CD4-positive, alpha-beta memory T cell (primary cell): ENCODE measurements at regions not wholly inside any gene's neighbourhood (a gene's known extent, or its start where the extent isn't known, plus 50 kb on each side); places are given as distances from the start of the nearest gene placed in this dataset.

Experiments used
- CTCF ChIA-PET: fragments of 350-600 bp; sonication (Branson Sonifier 250); formaldehyde crosslinking; loops from one replicate; lab custom pipeline; 2021; ENCODE audit warnings: inconsistent platforms; ENCODE audit not compliant: partially characterized antibody; lab: Charles Lee
- POLR2A ChIA-PET: fragments of 350-600 bp; sonication (Branson Sonifier 250); formaldehyde crosslinking; loops from one replicate; lab custom pipeline; 2021; ENCODE audit not compliant: partially characterized antibody; lab: Charles Lee
- DNase-seq, 5 donors: peaks; one replicate each; pipeline versions ENCODE4 v3.0.0 to v3.0.0-alpha.2; 2020 to 2022; ENCODE audit warnings: mixed read lengths in 1 of 5
- H3K27ac ChIP-seq: one replicate; pipeline ENCODE4 v1.7.0; 2013; ENCODE audit warnings: low read depth, low read length
- H3K27me3 ChIP-seq: 2 replicates; pipeline ENCODE4 v1.7.0; 2013; ENCODE audit warnings: mild to moderate bottlenecking, low read length, moderate library complexity; ENCODE audit not compliant: insufficient read depth
- H3K36me3 ChIP-seq: 2 replicates; pipeline ENCODE4 v1.7.0; 2013; ENCODE audit warnings: mild to moderate bottlenecking, low read length, moderate library complexity; ENCODE audit not compliant: insufficient read depth
- H3K4me1 ChIP-seq: 2 replicates; pipeline ENCODE4 v1.7.0; 2013; ENCODE audit warnings: mild to moderate bottlenecking, low read length, moderate library complexity; ENCODE audit not compliant: insufficient read depth
- H3K4me3 ChIP-seq, 2 donors: one replicate each; pipeline ENCODE4 v1.7.0; 2013; ENCODE audit warnings: low read length in 2 of 2, mild to moderate bottlenecking in 1 of 2
- H3K9me3 ChIP-seq, 2 donors: one replicate each; pipeline ENCODE4 v1.7.0; 2013; ENCODE audit warnings: low read length in 2 of 2, control low read depth in 1 of 2; ENCODE audit not compliant: control insufficient read depth in 1 of 2
- H3K27ac Mint-ChIP-seq, 7 donors: one replicate each; pipeline ENCODE4 v1.8.0; 2020 to 2021; ENCODE audit warnings: mixed read lengths in 7 of 7, mild to moderate bottlenecking in 6 of 7, inconsistent platforms in 3 of 7, moderate library complexity in 3 of 7
- H3K27me3 Mint-ChIP-seq, 2 donors: one replicate each; pipeline ENCODE4 v1.8.0; 2020 to 2021; ENCODE audit warnings: mixed read lengths in 2 of 2
- H3K36me3 Mint-ChIP-seq, 2 donors: one replicate each; pipeline ENCODE4 v1.8.0; 2020 to 2021; ENCODE audit warnings: mixed read lengths in 2 of 2, inconsistent platforms in 1 of 2, mild to moderate bottlenecking in 1 of 2
- H3K4me1 Mint-ChIP-seq, 4 donors: one replicate each; pipeline ENCODE4 v1.8.0; 2020 to 2021; ENCODE audit warnings: mixed read lengths in 4 of 4, mild to moderate bottlenecking in 1 of 4
- H3K4me3 Mint-ChIP-seq, 8 donors: one replicate each; pipeline ENCODE4 v1.8.0; 2020 to 2021; ENCODE audit warnings: mixed read lengths in 8 of 8, mild to moderate bottlenecking in 7 of 8, moderate library complexity in 6 of 8, inconsistent platforms in 3 of 8
- H3K9me3 Mint-ChIP-seq, 8 donors: one replicate each; pipeline ENCODE4 v1.8.0; 2020 to 2021; ENCODE audit warnings: mixed read lengths in 8 of 8, mild to moderate bottlenecking in 5 of 8, inconsistent platforms in 3 of 8, moderate library complexity in 1 of 8
- intact Hi-C: fragments of 100-400 bp; cut with micrococcal nuclease; formaldehyde crosslinking; loops from one replicate; pipeline ENCODE4 v1.15.1; 2023

GRCh38 chr10:20959242-20959641 lies 62.1 kb upstream of the NEBL start:
- no peak overlapping the region for H3K27ac ChIP-seq
- no peaks in the 10 kb centered on the region for H3K36me3 ChIP-seq
- H3K27me3 ChIP-seq: no peaks in the 10 kb centered on the region
- H3K4me3 Mint-ChIP-seq: no peak overlapping the region
- no peaks in the 10 kb centered on the region for H3K27me3 Mint-ChIP-seq
- POLR2A ChIA-PET: no interaction called here
- H3K4me3 ChIP-seq: no peak overlapping the region
- H3K9me3 ChIP-seq: no peaks in the 10 kb centered on the region
- no peak for DNase-seq
- no peaks in the 10 kb centered on the region for H3K4me1 ChIP-seq
- intact Hi-C loops: no loop called here
- CTCF ChIA-PET: no interaction called here
- peaks cover 0 to 4% (median 0%) of the 10 kb centered on the region in 8 donors for H3K9me3 Mint-ChIP-seq
- H3K4me1 Mint-ChIP-seq: no peaks in the 10 kb centered on the region
- no peaks in the 10 kb centered on the region for H3K36me3 Mint-ChIP-seq
- no peak overlapping the region for H3K27ac Mint-ChIP-seq

GRCh38 chr10:20958764-20959163 lies 61.7 kb upstream of the NEBL start:
- no peak overlapping the region for H3K27ac ChIP-seq
- Mint-ChIP-seq H3K27ac (no peak overlapping the region), H3K9me3 (no peaks in the 10 kb centered on the region), H3K27me3 (no peaks in the 10 kb centered on the region), H3K4me3 (no peak overlapping the region), H3K4me1 (no peaks in the 10 kb centered on the region), H3K36me3 (no peaks in the 10 kb centered on the region)
- no peak for DNase-seq
- ChIA-PET POLR2A (no interaction called here), CTCF (no interaction called here)
- no peaks in the 10 kb centered on the region for H3K36me3 ChIP-seq
- H3K4me1 ChIP-seq: no peaks in the 10 kb centered on the region
- no peaks in the 10 kb centered on the region for H3K9me3 ChIP-seq
- no peaks in the 10 kb centered on the region for H3K27me3 ChIP-seq
- H3K4me3 ChIP-seq: no peak overlapping the region
- intact Hi-C loops: no loop called here

- Mint-ChIP-seq H3K4me3 (no peak overlapping the region), H3K9me3 (no peaks in the 10 kb centered on the region), H3K4me1 (no peaks in the 10 kb centered on the region), H3K27me3 (no peaks in the 10 kb centered on the region), H3K36me3 (no peaks in the 10 kb centered on the region), H3K27ac (no peak overlapping the region)
- POLR2A ChIA-PET: no interaction called here
- intact Hi-C loops: no loop called here
- Histone ChIP-seq H3K4me3 (no peak overlapping the region), H3K9me3 (no peaks in the 10 kb centered on the region), H3K4me1 (no peaks in the 10 kb centered on the region), H3K27ac (no peak overlapping the region), H3K27me3 (no peaks in the 10 kb centered on the region), H3K36me3 (no peaks in the 10 kb centered on the region)
- CTCF ChIA-PET: no interaction called here
- no peak for DNase-seq
These were observed 61.1 kb upstream of the NEBL start for GRCh38 chr10:20958225-20958624.

GRCh38 chr10:20957744-20958143 lies 60.6 kb upstream of the NEBL start:
- H3K4me1 Mint-ChIP-seq: no peaks in the 10 kb centered on the region
- H3K4me3 Mint-ChIP-seq: no peak overlapping the region
- H3K36me3 Mint-ChIP-seq: no peaks in the 10 kb centered on the region
- no peaks in the 10 kb centered on the region for H3K9me3 ChIP-seq
- H3K27ac ChIP-seq: no peak overlapping the region
- POLR2A ChIA-PET: no interaction called here
- no peak for DNase-seq
- H3K27me3 Mint-ChIP-seq: no peaks in the 10 kb centered on the region
- no peak overlapping the region for H3K4me3 ChIP-seq
- H3K27me3 ChIP-seq: no peaks in the 10 kb centered on the region
- CTCF ChIA-PET: no interaction called here
- intact Hi-C loops: no loop called here
- H3K9me3 Mint-ChIP-seq: no peaks in the 10 kb centered on the region
- H3K27ac Mint-ChIP-seq: no peak overlapping the region
- H3K36me3 ChIP-seq: no peaks in the 10 kb centered on the region
- H3K4me1 ChIP-seq: no peaks in the 10 kb centered on the region

- no peaks in the 10 kb centered on the region for H3K27me3 ChIP-seq
- H3K36me3 ChIP-seq: no peaks in the 10 kb centered on the region
- no peaks in the 10 kb centered on the region for H3K36me3 Mint-ChIP-seq
- H3K4me3 ChIP-seq: no peak overlapping the region
- no peak overlapping the region for H3K4me3 Mint-ChIP-seq
- POLR2A ChIA-PET: no interaction called here
- no peaks in the 10 kb centered on the region for H3K9me3 Mint-ChIP-seq
- H3K27ac ChIP-seq: no peak overlapping the region
- H3K4me1 Mint-ChIP-seq: no peaks in the 10 kb centered on the region
- H3K27me3 Mint-ChIP-seq: no peaks in the 10 kb centered on the region
- DNase-seq: no peak
- H3K27ac Mint-ChIP-seq: no peak overlapping the region
- H3K9me3 ChIP-seq: no peaks in the 10 kb centered on the region
- CTCF ChIA-PET: no interaction called here
- H3K4me1 ChIP-seq: no peaks in the 10 kb centered on the region
- intact Hi-C loops: no loop called here
These were observed 59.7 kb upstream of the NEBL start for GRCh38 chr10:20956843-20957242.

GRCh38 chr10:20955355-20955893 lies 58.3 kb upstream of the NEBL start:
- CTCF ChIA-PET: no interaction called here
- H3K27ac ChIP-seq: no peak overlapping the region
- no peaks in the 10 kb centered on the region for H3K4me1 ChIP-seq
- intact Hi-C loops: no loop called here
- H3K36me3 ChIP-seq: no peaks in the 10 kb centered on the region
- no peaks in the 10 kb centered on the region for H3K27me3 ChIP-seq
- Mint-ChIP-seq H3K4me3 (no peak overlapping the region), H3K36me3 (no peaks in the 10 kb centered on the region), H3K9me3 (no peaks in the 10 kb centered on the region), H3K27ac (no peak overlapping the region), H3K4me1 (no peaks in the 10 kb centered on the region), H3K27me3 (peaks cover 0 to under 1% of the 10 kb centered on the region in 2 donors)
- H3K4me3 ChIP-seq: no peak overlapping the region
- no peaks in the 10 kb centered on the region for H3K9me3 ChIP-seq
- no peak for DNase-seq
- POLR2A ChIA-PET: no interaction called here

GRCh38 chr10:20954519-20954918 lies 57.4 kb upstream of the NEBL start:
- Mint-ChIP-seq H3K27me3 (peaks cover 0 to 2% of the 10 kb centered on the region in 2 donors), H3K4me3 (no peak overlapping the region), H3K4me1 (no peaks in the 10 kb centered on the region), H3K36me3 (no peaks in the 10 kb centered on the region), H3K27ac (peak overlapping the region in 1 of 7 donors; percentile 32), H3K9me3 (no peaks in the 10 kb centered on the region)
- no peak overlapping the region for H3K27ac ChIP-seq
- no peak overlapping the region for H3K4me3 ChIP-seq
- H3K9me3 ChIP-seq: no peaks in the 10 kb centered on the region
- CTCF ChIA-PET: no interaction called here
- no peaks in the 10 kb centered on the region for H3K27me3 ChIP-seq
- no peaks in the 10 kb centered on the region for H3K4me1 ChIP-seq
- no peaks in the 10 kb centered on the region for H3K36me3 ChIP-seq
- no peak for DNase-seq
- POLR2A ChIA-PET: no interaction called here
- intact Hi-C loops: no loop called here

- H3K27me3 ChIP-seq: no peaks in the 10 kb centered on the region
- no peak overlapping the region for H3K27ac ChIP-seq
- peaks cover 0 to 2% of the 10 kb centered on the region in 2 donors for H3K27me3 Mint-ChIP-seq
- no peak overlapping the region for H3K4me3 ChIP-seq
- CTCF ChIA-PET: no interaction called here
- no peaks in the 10 kb centered on the region for H3K4me1 ChIP-seq
- H3K4me3 Mint-ChIP-seq: no peak overlapping the region
- H3K9me3 Mint-ChIP-seq: no peaks in the 10 kb centered on the region
- POLR2A ChIA-PET: interaction anchor here (0.7 kb wide), 1 partner anchor 149 kb away, joined by 3 read pairs; no protein-coding TSS in a partner anchor
- intact Hi-C loops: no loop called here
- no peak for DNase-seq
- H3K9me3 ChIP-seq: no peaks in the 10 kb centered on the region
- no peak overlapping the region for H3K27ac Mint-ChIP-seq
- H3K4me1 Mint-ChIP-seq: peaks cover 0 to 1% (median 0%) of the 10 kb centered on the region in 4 donors
- no peaks in the 10 kb centered on the region for H3K36me3 Mint-ChIP-seq
- H3K36me3 ChIP-seq: no peaks in the 10 kb centered on the region
These were observed 56.0 kb upstream of the NEBL start for GRCh38 chr10:20953120-20953519.
